ENCODE measurements at regions not wholly inside any gene's neighbourhood (a gene's known extent, or its start where the extent isn't known, plus 50 kb on each side); places are given as distances from the start of the nearest gene placed in this dataset.

DNA sequence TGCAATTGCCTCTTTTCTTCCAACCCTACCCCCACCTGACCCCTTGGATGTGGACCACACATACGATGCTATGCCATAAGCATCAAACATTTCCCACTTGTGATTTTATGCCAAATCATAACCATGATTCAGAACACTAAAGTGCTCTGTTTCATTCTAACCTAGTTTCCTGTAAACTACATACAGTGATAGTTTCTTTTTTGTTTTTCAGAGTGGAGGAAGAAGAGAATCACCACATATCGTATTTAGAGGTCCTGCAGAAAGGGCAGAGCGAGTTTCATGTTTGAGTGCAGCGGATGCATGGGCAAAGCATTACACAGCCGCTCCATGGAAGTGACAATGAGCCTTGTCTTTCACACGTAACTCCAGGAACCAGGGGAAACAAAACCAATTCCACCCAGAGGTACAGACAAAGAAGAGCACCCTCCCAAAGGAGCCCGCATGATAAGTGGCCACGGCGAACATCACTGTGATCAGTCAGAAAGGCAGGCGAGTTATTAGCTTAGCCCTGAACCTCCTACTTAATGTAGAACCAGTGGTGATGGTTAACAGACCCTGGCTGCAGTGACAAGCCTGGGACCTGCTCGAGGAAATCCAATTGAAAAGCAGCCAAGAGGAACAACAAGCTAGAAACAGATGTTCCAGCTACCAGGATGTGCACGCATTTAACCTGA is 64.0 kb upstream of the ZNF281 start:
- Mint-ChIP-seq H3K4me3 (ENCODE audit: unreplicated experiment) (peak overlapping the region; percentile 13), H3K4me1 (ENCODE audit: low read depth, unreplicated experiment) (peaks cover 16% of the 10 kb centered on the region), H3K36me3 (ENCODE audit: unreplicated experiment) (no peaks in the 10 kb centered on the region), H3K9me3 (ENCODE audit: unreplicated experiment) (no peaks in the 10 kb centered on the region), H3K27me3 (ENCODE audit: unreplicated experiment) (no peaks in the 10 kb centered on the region), H3K27ac (ENCODE audit: unreplicated experiment) (peak overlapping the region; percentile 23)
- TF ChIP-seq, protein P1, sequence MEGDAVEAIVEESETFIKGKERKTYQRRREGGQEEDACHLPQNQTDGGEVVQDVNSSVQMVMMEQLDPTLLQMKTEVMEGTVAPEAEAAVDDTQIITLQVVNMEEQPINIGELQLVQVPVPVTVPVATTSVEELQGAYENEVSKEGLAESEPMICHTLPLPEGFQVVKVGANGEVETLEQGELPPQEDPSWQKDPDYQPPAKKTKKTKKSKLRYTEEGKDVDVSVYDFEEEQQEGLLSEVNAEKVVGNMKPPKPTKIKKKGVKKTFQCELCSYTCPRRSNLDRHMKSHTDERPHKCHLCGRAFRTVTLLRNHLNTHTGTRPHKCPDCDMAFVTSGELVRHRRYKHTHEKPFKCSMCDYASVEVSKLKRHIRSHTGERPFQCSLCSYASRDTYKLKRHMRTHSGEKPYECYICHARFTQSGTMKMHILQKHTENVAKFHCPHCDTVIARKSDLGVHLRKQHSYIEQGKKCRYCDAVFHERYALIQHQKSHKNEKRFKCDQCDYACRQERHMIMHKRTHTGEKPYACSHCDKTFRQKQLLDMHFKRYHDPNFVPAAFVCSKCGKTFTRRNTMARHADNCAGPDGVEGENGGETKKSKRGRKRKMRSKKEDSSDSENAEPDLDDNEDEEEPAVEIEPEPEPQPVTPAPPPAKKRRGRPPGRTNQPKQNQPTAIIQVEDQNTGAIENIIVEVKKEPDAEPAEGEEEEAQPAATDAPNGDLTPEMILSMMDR (IDR thresholded peaks at IDR 0.05; ENCODE audit: partially characterized antibody, unreplicated experiment) = no peak
- no peak for DNase-seq

DNA sequence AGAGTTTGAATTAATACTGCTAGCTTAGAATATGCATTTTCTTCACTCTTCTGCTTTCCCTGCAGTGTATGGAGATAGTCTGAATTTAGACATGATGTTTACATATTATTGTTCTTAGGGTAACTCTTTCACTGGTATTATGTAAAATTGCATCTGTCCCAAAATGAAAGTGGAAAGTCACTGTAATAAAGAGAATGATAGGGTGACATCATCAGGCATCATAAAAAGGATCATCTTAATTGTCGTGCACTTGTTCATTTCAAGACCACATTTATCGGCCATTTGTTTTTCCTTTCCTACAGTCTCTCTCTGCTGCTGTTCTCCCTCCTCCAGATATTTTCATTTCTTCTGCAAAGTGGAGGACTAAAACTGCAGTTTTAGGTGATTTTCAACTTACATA is 61.9 kb upstream of the ZNF281 start:
- TF ChIP-seq, protein P1 (IDR thresholded peaks at IDR 0.05; ENCODE audit: partially characterized antibody, unreplicated experiment) = no peak
- Mint-ChIP-seq H3K4me3 (ENCODE audit: unreplicated experiment) (no peak overlapping the region), H3K9me3 (ENCODE audit: unreplicated experiment) (no peaks in the 10 kb centered on the region), H3K4me1 (ENCODE audit: low read depth, unreplicated experiment) (peaks cover 16% of the 10 kb centered on the region), H3K27me3 (ENCODE audit: unreplicated experiment) (peaks cover 2% of the 10 kb centered on the region), H3K27ac (ENCODE audit: unreplicated experiment) (no peak overlapping the region), H3K36me3 (ENCODE audit: unreplicated experiment) (no peaks in the 10 kb centered on the region)
- no peak for DNase-seq

DNA sequence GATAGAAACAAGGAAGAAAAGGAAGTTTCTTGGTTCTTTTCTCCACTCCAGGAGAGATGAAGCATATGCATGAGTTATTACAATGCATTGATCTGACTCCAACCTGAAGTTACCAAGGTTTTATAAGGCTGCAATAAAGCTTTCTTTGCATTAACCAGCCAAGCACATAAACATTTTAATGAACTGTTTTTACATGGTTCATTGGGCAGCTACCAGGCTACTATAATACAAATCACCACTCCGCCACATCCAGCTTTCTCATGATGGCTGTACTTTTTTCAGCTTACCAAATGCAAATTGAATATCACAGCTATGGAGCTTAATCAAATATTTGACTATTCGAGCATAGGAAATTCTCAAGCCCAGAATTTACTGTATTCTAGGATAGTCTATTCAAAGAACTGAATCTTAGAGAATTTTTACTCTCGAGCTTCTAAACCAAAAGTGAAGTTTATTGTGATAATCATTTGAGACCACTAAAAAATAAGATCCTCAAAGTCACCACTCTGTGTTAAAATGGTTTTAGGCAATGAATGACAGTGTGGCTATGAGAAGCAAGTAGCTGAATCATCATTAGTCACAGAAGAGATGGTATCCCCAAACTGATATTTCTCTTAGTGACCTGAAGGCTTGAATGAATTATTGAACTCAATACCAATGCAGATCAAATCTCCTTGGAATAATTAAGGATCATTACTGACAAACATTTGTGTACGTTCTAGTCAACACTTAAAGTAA is 58.6 kb upstream of the ZNF281 start:
- no peaks in the 10 kb centered on the region for H3K9me3 Mint-ChIP-seq (ENCODE audit: unreplicated experiment)
- TF ChIP-seq, protein P1 (IDR thresholded peaks at IDR 0.05; ENCODE audit: partially characterized antibody, unreplicated experiment) = no peak
- H3K4me3 Mint-ChIP-seq (ENCODE audit: unreplicated experiment) = no peak overlapping the region
- H3K36me3 Mint-ChIP-seq (ENCODE audit: unreplicated experiment) = no peaks in the 10 kb centered on the region
- no peak overlapping the region for H3K27ac Mint-ChIP-seq (ENCODE audit: unreplicated experiment)
- H3K4me1 Mint-ChIP-seq (ENCODE audit: low read depth, unreplicated experiment) = peaks cover under 1% of the 10 kb centered on the region
- DNase-seq = no peak
- peaks cover 2% of the 10 kb centered on the region for H3K27me3 Mint-ChIP-seq (ENCODE audit: unreplicated experiment)

DNA sequence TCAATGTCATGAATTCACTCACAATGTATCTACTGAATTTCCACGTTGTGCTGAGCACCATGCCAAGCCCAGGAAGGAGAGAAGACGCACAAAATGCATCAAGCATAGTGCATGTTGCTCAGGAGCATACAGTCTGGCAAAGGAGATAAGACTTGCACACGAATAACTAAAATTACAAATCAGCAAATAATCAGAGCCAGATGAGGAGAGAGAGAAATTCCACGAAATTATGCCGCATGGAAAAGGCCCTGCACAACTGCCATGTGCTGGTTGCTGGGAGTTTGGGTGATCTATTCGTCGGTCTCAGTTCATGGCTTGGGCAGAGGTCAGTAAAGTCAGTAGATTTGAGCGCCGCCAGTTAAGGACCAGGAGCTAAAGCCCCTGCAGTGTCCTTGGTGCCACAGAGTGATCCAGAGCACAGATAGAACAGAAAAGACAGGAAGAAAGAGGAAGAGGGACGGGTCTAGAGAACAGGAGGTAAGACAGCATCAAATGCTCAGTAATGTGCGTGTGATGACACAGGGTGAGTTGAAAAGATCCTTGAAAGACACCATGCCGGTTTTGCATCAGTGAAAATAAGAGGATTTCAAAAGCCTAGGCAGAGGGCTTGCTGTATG is 55.1 kb upstream of the ZNF281 start:
- H3K27ac Mint-ChIP-seq (ENCODE audit: unreplicated experiment) = no peak overlapping the region
- H3K4me3 Mint-ChIP-seq (ENCODE audit: unreplicated experiment) = no peak overlapping the region

More for the DNA sequence above, 55.1 kb upstream of the ZNF281 start:
- Mint-ChIP-seq H3K27me3 (ENCODE audit: unreplicated experiment) (peaks cover 2% of the 10 kb centered on the region), H3K9me3 (ENCODE audit: unreplicated experiment) (no peaks in the 10 kb centered on the region), H3K4me1 (ENCODE audit: low read depth, unreplicated experiment) (no peaks in the 10 kb centered on the region), H3K36me3 (ENCODE audit: unreplicated experiment) (no peaks in the 10 kb centered on the region)
- TF ChIP-seq, protein P1 (IDR thresholded peaks at IDR 0.05; ENCODE audit: partially characterized antibody, unreplicated experiment) = no peak
- no peak for DNase-seq

All from glutamatergic neuron (in vitro differentiated cells).